HG03025 (cell line): ENCODE measurements at regions not wholly inside any gene's neighbourhood (a gene's known extent, or its start where the extent isn't known, plus 50 kb on each side); places are given as distances from the start of the nearest gene placed in this dataset.
"Not testable (repeated sequence)": the region's sequence is repeated elsewhere in the genome, so short reads cannot be mapped to it uniquely, and the experiment has no call there.

ENCODE experiments used
- ATAC-seq: cut with Tn5 transposase; IDR thresholded peaks from one replicate; pipeline ENCODE4 v1.9.1; 2021; ENCODE audit warnings: mild to moderate bottlenecking, moderate library complexity; ENCODE audit not compliant: unreplicated experiment, low FRiP score

- ATAC-seq: no peak
These were observed 746.5 kb downstream of the SLC6A15 start for GRCh38 chr12:84165998-84166571.

- ATAC-seq: no peak
These were observed 751.3 kb downstream of the SLC6A15 start for GRCh38 chr12:84161296-84161695.

GRCh38 chr12:84159260-84159659 lies 753.3 kb downstream of the SLC6A15 start:
- ATAC-seq: no peak

- ATAC-seq: no peak
These were observed 755.4 kb downstream of the SLC6A15 start for GRCh38 chr12:84157170-84157569.

GRCh38 chr12:84154991-84155930 lies 757.3 kb downstream of the SLC6A15 start:
- ATAC-seq: not testable (repeated sequence)

- ATAC-seq: not testable (repeated sequence)
These were observed 758.1 kb downstream of the SLC6A15 start for GRCh38 chr12:84154439-84154990.

GRCh38 chr12:84150201-84150600 lies 762.4 kb downstream of the SLC6A15 start:
- ATAC-seq: no peak

GRCh38 chr12:84148335-84148734 lies 764.3 kb downstream of the SLC6A15 start:
- no peak for ATAC-seq

- no peak for ATAC-seq
These were observed 775.7 kb downstream of the SLC6A15 start for GRCh38 chr12:84136862-84137367.

GRCh38 chr12:84135586-84136279 lies 776.9 kb downstream of the SLC6A15 start:
- ATAC-seq: no peak

- ATAC-seq: no peak
These were observed 777.7 kb downstream of the SLC6A15 start for GRCh38 chr12:84134797-84135366.

- ATAC-seq: no peak
These were observed 781.5 kb downstream of the SLC6A15 start for GRCh38 chr12:84131076-84131475.

- no peak for ATAC-seq
These were observed 784.2 kb downstream of the SLC6A15 start for GRCh38 chr12:84128117-84128991.

GRCh38 chr12:84124211-84124610 lies 788.4 kb downstream of the SLC6A15 start:
- ATAC-seq: no peak

- ATAC-seq: no peak
These were observed 795.4 kb downstream of the SLC6A15 start for GRCh38 chr12:84117190-84117589.

GRCh38 chr12:84113666-84114065 lies 798.9 kb downstream of the SLC6A15 start:
- ATAC-seq: no peak

- ATAC-seq: not testable (repeated sequence)
These were observed 808.7 kb downstream of the SLC6A15 start for GRCh38 chr12:84103886-84104285.

- not testable (repeated sequence) for ATAC-seq
These were observed 810.6 kb downstream of the SLC6A15 start for GRCh38 chr12:84101963-84102362.

GRCh38 chr12:84099591-84099990 lies 813.0 kb downstream of the SLC6A15 start:
- ATAC-seq: not testable (repeated sequence)
